ENCODE measurements at regions not wholly inside any gene's neighbourhood (a gene's known extent, or its start where the extent isn't known, plus 50 kb on each side); places are given as distances from the start of the nearest gene placed in this dataset.

DNA sequence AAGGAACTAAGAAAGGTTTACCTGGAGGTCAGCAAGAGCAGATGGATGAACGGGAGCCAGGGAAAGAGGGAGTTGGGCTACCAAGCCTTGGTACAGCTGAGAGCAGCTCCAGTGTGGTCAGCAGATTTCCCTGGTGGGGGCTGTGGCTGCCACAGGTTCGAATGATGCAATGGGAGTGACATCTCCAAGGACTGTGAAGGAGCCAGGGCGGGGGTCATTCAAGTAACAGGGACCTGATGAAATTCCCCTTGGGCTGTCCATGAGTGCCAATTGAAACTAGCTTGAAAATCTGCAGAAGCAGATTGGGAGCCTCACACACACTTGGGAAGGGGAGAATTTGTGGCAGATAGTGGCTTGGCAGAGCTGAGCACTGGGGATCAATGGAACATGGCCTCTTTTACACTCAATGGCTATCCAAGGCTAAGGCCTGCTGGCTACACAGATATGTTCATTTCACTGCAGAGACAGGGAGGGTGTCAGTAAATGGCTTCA, 247.0 kb upstream of the ECI2 start:
- no peak for TF ChIP-seq POLR2A (IDR thresholded peaks at IDR 0.05; ENCODE audit: low read depth)
- TF ChIP-seq EP300 (IDR thresholded peaks at IDR 0.05) = no peak
